Body of pancreas (tissue), 4 donors: ENCODE measurements at regions not wholly inside any gene's neighbourhood (a gene's known extent, or its start where the extent isn't known, plus 50 kb on each side); places are given as distances from the start of the nearest gene placed in this dataset.

Experiments
- ATAC-seq: fragments of 150-250 bp; one replicate; pipeline ENCODE4 v1.9.1; 2016
- DNase-seq, 4 donors: peaks; one replicate each; pipeline ENCODE4 v3.0.0-alpha.2; 2019
- H3K27ac ChIP-seq, 4 donors: fragments of 200-600 bp; sonication (generic); 1 replicate in 3 of 4; 2 replicates in 1 of 4; pipeline versions ENCODE4 v1.5.1 to v1.6.1; 2016 to 2019; ENCODE audit warnings: mild to moderate bottlenecking in 1 of 4, mixed read lengths in 1 of 4, moderate library complexity in 1 of 4
- H3K27me3 ChIP-seq, 2 donors: fragments of 200-600 bp; sonication (generic); one replicate each; pipeline ENCODE4 v1.6.0; 2016; ENCODE audit warnings: mild to moderate bottlenecking in 1 of 2
- H3K36me3 ChIP-seq, 2 donors: fragments of 200-600 bp; sonication (generic); replicated peaks in 1 of 2; 2 replicates each; pipeline ENCODE4 v1.5.1; 2016; ENCODE audit warnings: low read depth in 2 of 2; ENCODE audit not compliant: insufficient read depth in 1 of 2
- H3K4me1 ChIP-seq: fragments of 200-600 bp; sonication (generic); one replicate; pipeline ENCODE4 v1.6.0; 2016
- H3K4me3 ChIP-seq, 2 donors: fragments of 200-600 bp; sonication (generic); 1 replicate in 1 of 2; 2 replicates in 1 of 2; pipeline ENCODE4 v1.5.1; 2016 to 2019
- H3K9me3 ChIP-seq, 3 donors: fragments of 200-600 bp; sonication (generic); 1 replicate in 2 of 3; 2 replicates in 1 of 3; pipeline ENCODE4 v1.5.1; 2016
- CTCF ChIP-seq, 7 experiments: fragments of 450-650 bp in 4 of 7; fragments of 200-600 bp in 3 of 7; sonication (generic) in 3 of 7; IDR thresholded peaks; one replicate each; pipeline ENCODE4 v1.5.1; 2016 to 2019; ENCODE audit warnings: antibody characterized with exemption in 7 of 7
- POLR2A ChIP-seq, 3 donors: fragments of 450-650 bp; IDR thresholded peaks; one replicate each; pipeline ENCODE4 v1.6.1; 2016; ENCODE audit warnings: antibody characterized with exemption in 3 of 3, mild to moderate bottlenecking in 2 of 3
- WGBS, 2 donors: methylation state at CpG; one replicate each; pipeline ENCODE4 v1.1.5; 2017; 5-methylcytosine and 5-hydroxymethylcytosine counted together
- intact Hi-C: fragments of 100-400 bp; cut with DNase I; formaldehyde crosslinking; loops from one replicate; pipeline ENCODE4 v1.15.1; 2023

GRCh38 chr10:58973235-58973595, 203.2 kb upstream of the PHYHIPL start:
- WGBS, 2 donors: 81 to 85% methylated on average over 2 of the region's 2 CpGs
- H3K27me3 ChIP-seq: no peaks in the 10 kb centered on the region
- no peaks in the 10 kb centered on the region for H3K9me3 ChIP-seq
- no peak for ATAC-seq
- H3K36me3 ChIP-seq: no peaks in the 10 kb centered on the region
- intact Hi-C loops: no loop called here
- H3K27ac ChIP-seq: no peak overlapping the region
- DNase-seq: no peak
- no peak for TF ChIP-seq CTCF (IDR thresholded peaks at IDR 0.05)
- TF ChIP-seq POLR2A (IDR thresholded peaks at IDR 0.05): no peak
- peaks cover 8% of the 10 kb centered on the region for H3K4me1 ChIP-seq
- H3K4me3 ChIP-seq: no peak overlapping the region

- no peak overlapping the region for H3K4me3 ChIP-seq
- H3K27me3 ChIP-seq: no peaks in the 10 kb centered on the region
- WGBS, 2 donors: 65 to 72% methylated on average over 1 of the region's 1 CpG
- no peak overlapping the region for H3K27ac ChIP-seq
- ATAC-seq (no peak), DNase-seq (no peak)
- peaks cover 4% of the 10 kb centered on the region for H3K4me1 ChIP-seq
- no peaks in the 10 kb centered on the region for H3K36me3 ChIP-seq
- no peak for TF ChIP-seq POLR2A (IDR thresholded peaks at IDR 0.05)
- no peak for TF ChIP-seq CTCF (IDR thresholded peaks at IDR 0.05)
- intact Hi-C loops: no loop called here
- no peaks in the 10 kb centered on the region for H3K9me3 ChIP-seq
Observed at GRCh38 chr10:58976254-58976653, 200.2 kb upstream of the PHYHIPL start.

GRCh38 chr10:58979711-58980110, 196.7 kb upstream of the PHYHIPL start:
- Histone ChIP-seq H3K9me3 (no peaks in the 10 kb centered on the region), H3K36me3 (no peaks in the 10 kb centered on the region), H3K4me3 (no peak overlapping the region), H3K27ac (no peak overlapping the region), H3K27me3 (no peaks in the 10 kb centered on the region), H3K4me1 (no peaks in the 10 kb centered on the region)
- intact Hi-C loops: no loop called here
- WGBS, 2 donors: 54 to 62% methylated on average over 3 of the region's 3 CpGs
- ATAC-seq (no peak), DNase-seq (no peak)
- no peak for TF ChIP-seq CTCF (IDR thresholded peaks at IDR 0.05)
- no peak for TF ChIP-seq POLR2A (IDR thresholded peaks at IDR 0.05)

GRCh38 chr10:58980826-58981415, 195.5 kb upstream of the PHYHIPL start:
- H3K4me1 ChIP-seq: no peaks in the 10 kb centered on the region
- H3K4me3 ChIP-seq: no peak overlapping the region
- ATAC-seq: no peak
- no peaks in the 10 kb centered on the region for H3K36me3 ChIP-seq
- intact Hi-C loops: no loop called here
- TF ChIP-seq CTCF (IDR thresholded peaks at IDR 0.05): no peak
- no peak overlapping the region for H3K27ac ChIP-seq
- WGBS, 2 donors: 84 to 90% methylated on average over 6 of the region's 6 CpGs
- H3K27me3 ChIP-seq: no peaks in the 10 kb centered on the region
- no peaks in the 10 kb centered on the region for H3K9me3 ChIP-seq
- DNase-seq: no peak

- WGBS, 2 donors: 83 to 85% methylated on average over 6 of the region's 6 CpGs
Observed at GRCh38 chr10:58981846-58982245, 194.6 kb upstream of the PHYHIPL start.

More at GRCh38 chr10:58981846-58982245, 194.6 kb upstream of the PHYHIPL start:
- Histone ChIP-seq H3K27me3 (no peaks in the 10 kb centered on the region), H3K4me3 (no peak overlapping the region), H3K9me3 (no peaks in the 10 kb centered on the region), H3K36me3 (no peaks in the 10 kb centered on the region), H3K27ac (no peak overlapping the region), H3K4me1 (no peaks in the 10 kb centered on the region)
- intact Hi-C loops: no loop called here
- TF ChIP-seq POLR2A (IDR thresholded peaks at IDR 0.05): no peak
- ATAC-seq (no peak), DNase-seq (no peak)
